ENCODE measurements at regions not wholly inside any gene's neighbourhood (a gene's known extent, or its start where the extent isn't known, plus 50 kb on each side); places are given as distances from the start of the nearest gene placed in this dataset.
A peak's percentile ranks its signal among the peaks of the same experiment; 100 is the strongest.

GRCh38 chr22:49224243-49224642 is 603.4 kb downstream of the BRD1 start:
- DNase-seq (ENCODE audit: low read depth in 4 of 4, low spot score in 3 of 4): no peak

GRCh38 chr22:49218142-49218541 is 609.5 kb downstream of the BRD1 start:
- no peak for DNase-seq (ENCODE audit: low read depth in 4 of 4, low spot score in 3 of 4)

GRCh38 chr22:49216579-49216978 is 611.1 kb downstream of the BRD1 start:
- no peak for DNase-seq (ENCODE audit: low read depth in 4 of 4, low spot score in 3 of 4)

GRCh38 chr22:49215840-49216239 is 611.8 kb downstream of the BRD1 start:
- DNase-seq (ENCODE audit: low read depth in 4 of 4, low spot score in 3 of 4): no peak

- DNase-seq (ENCODE audit: low read depth in 4 of 4, low spot score in 3 of 4): no peak
Measured at GRCh38 chr22:49214976-49215375, 612.7 kb downstream of the BRD1 start.

GRCh38 chr22:49213731-49214352 is 613.8 kb downstream of the BRD1 start:
- DNase-seq (ENCODE audit: low read depth in 4 of 4, low spot score in 3 of 4): no peak

- DNase-seq (ENCODE audit: low read depth in 4 of 4, low spot score in 3 of 4): no peak
Measured at GRCh38 chr22:49212466-49212865, 615.2 kb downstream of the BRD1 start.

GRCh38 chr22:49212002-49212401 is 615.7 kb downstream of the BRD1 start:
- DNase-seq (ENCODE audit: low read depth in 4 of 4, low spot score in 3 of 4): no peak

- no peak for DNase-seq (ENCODE audit: low read depth in 4 of 4, low spot score in 3 of 4)
Measured at GRCh38 chr22:49211176-49211575, 616.5 kb downstream of the BRD1 start.

GRCh38 chr22:49210606-49211005 is 617.1 kb downstream of the BRD1 start:
- DNase-seq (ENCODE audit: low read depth in 4 of 4, low spot score in 3 of 4): no peak

- peak in 1 of 4 donors; percentile 8 for DNase-seq (ENCODE audit: low read depth in 4 of 4, low spot score in 3 of 4)
Measured at GRCh38 chr22:49209452-49210195, 618.0 kb downstream of the BRD1 start.

- DNase-seq (ENCODE audit: low read depth in 4 of 4, low spot score in 3 of 4): peak in 2 of 4 donors; percentile 5 to 32
Measured at GRCh38 chr22:49208768-49209252, 618.9 kb downstream of the BRD1 start.

- no peak for DNase-seq (ENCODE audit: low read depth in 4 of 4, low spot score in 3 of 4)
Measured at GRCh38 chr22:49208004-49208402, 619.7 kb downstream of the BRD1 start.

- DNase-seq (ENCODE audit: low read depth in 4 of 4, low spot score in 3 of 4): no peak
Measured at GRCh38 chr22:49207008-49208003, 620.4 kb downstream of the BRD1 start.

GRCh38 chr22:49206281-49206680 is 621.4 kb downstream of the BRD1 start:
- no peak for DNase-seq (ENCODE audit: low read depth in 4 of 4, low spot score in 3 of 4)

GRCh38 chr22:49205483-49205800 is 622.2 kb downstream of the BRD1 start:
- DNase-seq (ENCODE audit: low read depth in 4 of 4, low spot score in 3 of 4): no peak

GRCh38 chr22:49204599-49205482 is 622.8 kb downstream of the BRD1 start:
- no peak for DNase-seq (ENCODE audit: low read depth in 4 of 4, low spot score in 3 of 4)

GRCh38 chr22:49203859-49204598 is 623.6 kb downstream of the BRD1 start:
- DNase-seq (ENCODE audit: low read depth in 4 of 4, low spot score in 3 of 4): no peak

- no peak for DNase-seq (ENCODE audit: low read depth in 4 of 4, low spot score in 3 of 4)
Measured at GRCh38 chr22:49203091-49203858, 624.4 kb downstream of the BRD1 start.
